Testis (tissue), 2 donors: ENCODE measurements at regions not wholly inside any gene's neighbourhood (a gene's known extent, or its start where the extent isn't known, plus 50 kb on each side); places are given as distances from the start of the nearest gene placed in this dataset.

Experiments used
- DNase-seq: peaks from one replicate; pipeline ENCODE4 v3.0.0-alpha.2; 2019
- H3K27ac ChIP-seq, 2 donors: fragments of 200-600 bp; sonication (generic); one replicate each; pipeline ENCODE4 v1.5.1; 2019
- H3K27me3 ChIP-seq: fragments of 200-600 bp; sonication (generic); one replicate; pipeline ENCODE4 v1.5.1; 2019
- H3K36me3 ChIP-seq: fragments of 200-600 bp; sonication (generic); one replicate; pipeline ENCODE4 v1.5.1; 2017; ENCODE audit warnings: low read depth; ENCODE audit errors: missing control alignments
- H3K4me1 ChIP-seq: fragments of 200-600 bp; sonication (generic); one replicate; pipeline ENCODE4 v1.5.1; 2019
- H3K4me3 ChIP-seq, 2 donors: fragments of 200-600 bp; sonication (generic); one replicate each; pipeline ENCODE4 v1.5.1; 2017 to 2019
- H3K9me3 ChIP-seq: fragments of 200-600 bp; sonication (generic); one replicate; pipeline ENCODE4 v1.5.1; 2017
- POLR2A ChIP-seq: fragments of 450-650 bp; IDR thresholded peaks from one replicate; pipeline ENCODE4 v1.6.1; 2017; ENCODE audit warnings: antibody characterized with exemption, mild to moderate bottlenecking, moderate library complexity
- WGBS, 2 donors: methylation state at CpG; one replicate each; pipeline ENCODE4 v1.1.5; 2018; 5-methylcytosine and 5-hydroxymethylcytosine counted together
- intact Hi-C: fragments of 100-400 bp; cut with DNase I; formaldehyde crosslinking; loops from one replicate; pipeline ENCODE4 v1.15.1; 2023; ENCODE audit warnings: low total_unique reads
- TF ChIP-seq, protein P1 (sequence below), 3 experiments: fragments of 450-650 bp in 2 of 3; fragments of 200-600 bp in 1 of 3; sonication (generic) in 1 of 3; IDR thresholded peaks; one replicate each; pipeline ENCODE4 v1.5.1; 2016 to 2019; ENCODE audit warnings: antibody characterized with exemption in 3 of 3, mild to moderate bottlenecking in 2 of 3, moderate library complexity in 1 of 3

DNA sequence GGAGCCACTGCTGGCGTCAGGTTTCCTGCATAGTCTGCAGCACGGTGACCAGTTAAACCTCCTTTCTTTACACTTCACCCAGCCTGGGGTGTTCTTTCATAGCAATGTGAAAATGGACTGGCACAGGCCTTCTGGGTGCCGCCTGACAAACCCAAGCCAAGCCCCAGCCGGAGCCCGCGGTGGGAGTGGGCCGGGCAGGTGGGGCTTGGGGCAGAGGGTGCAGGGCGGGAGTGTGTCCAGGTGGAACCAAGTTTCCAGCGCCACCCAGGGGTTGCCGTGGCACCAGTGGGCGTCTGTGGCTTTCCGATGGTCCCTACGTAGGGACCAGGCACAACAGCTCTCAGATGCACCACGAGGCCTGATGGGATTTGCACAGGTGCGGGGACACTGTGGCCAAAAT lies 75.8 kb downstream of the RTP5 start:
- H3K27me3 ChIP-seq: no peaks in the 10 kb centered on the region
- H3K4me1 ChIP-seq: peaks cover 8% of the 10 kb centered on the region
- H3K27ac ChIP-seq: no peak overlapping the region
- TF ChIP-seq, protein P1, sequence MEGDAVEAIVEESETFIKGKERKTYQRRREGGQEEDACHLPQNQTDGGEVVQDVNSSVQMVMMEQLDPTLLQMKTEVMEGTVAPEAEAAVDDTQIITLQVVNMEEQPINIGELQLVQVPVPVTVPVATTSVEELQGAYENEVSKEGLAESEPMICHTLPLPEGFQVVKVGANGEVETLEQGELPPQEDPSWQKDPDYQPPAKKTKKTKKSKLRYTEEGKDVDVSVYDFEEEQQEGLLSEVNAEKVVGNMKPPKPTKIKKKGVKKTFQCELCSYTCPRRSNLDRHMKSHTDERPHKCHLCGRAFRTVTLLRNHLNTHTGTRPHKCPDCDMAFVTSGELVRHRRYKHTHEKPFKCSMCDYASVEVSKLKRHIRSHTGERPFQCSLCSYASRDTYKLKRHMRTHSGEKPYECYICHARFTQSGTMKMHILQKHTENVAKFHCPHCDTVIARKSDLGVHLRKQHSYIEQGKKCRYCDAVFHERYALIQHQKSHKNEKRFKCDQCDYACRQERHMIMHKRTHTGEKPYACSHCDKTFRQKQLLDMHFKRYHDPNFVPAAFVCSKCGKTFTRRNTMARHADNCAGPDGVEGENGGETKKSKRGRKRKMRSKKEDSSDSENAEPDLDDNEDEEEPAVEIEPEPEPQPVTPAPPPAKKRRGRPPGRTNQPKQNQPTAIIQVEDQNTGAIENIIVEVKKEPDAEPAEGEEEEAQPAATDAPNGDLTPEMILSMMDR (IDR thresholded peaks at IDR 0.05): no peak
- TF ChIP-seq POLR2A: no peak
- no peak for DNase-seq
- no peaks in the 10 kb centered on the region for H3K9me3 ChIP-seq
- 87 to 92% methylated on average over 13 to 15 of the region's 15 CpGs for WGBS, 2 donors
- intact Hi-C loops: no loop called here
- H3K4me3 ChIP-seq: no peak overlapping the region
- H3K36me3 ChIP-seq: no peaks in the 10 kb centered on the region

DNA sequence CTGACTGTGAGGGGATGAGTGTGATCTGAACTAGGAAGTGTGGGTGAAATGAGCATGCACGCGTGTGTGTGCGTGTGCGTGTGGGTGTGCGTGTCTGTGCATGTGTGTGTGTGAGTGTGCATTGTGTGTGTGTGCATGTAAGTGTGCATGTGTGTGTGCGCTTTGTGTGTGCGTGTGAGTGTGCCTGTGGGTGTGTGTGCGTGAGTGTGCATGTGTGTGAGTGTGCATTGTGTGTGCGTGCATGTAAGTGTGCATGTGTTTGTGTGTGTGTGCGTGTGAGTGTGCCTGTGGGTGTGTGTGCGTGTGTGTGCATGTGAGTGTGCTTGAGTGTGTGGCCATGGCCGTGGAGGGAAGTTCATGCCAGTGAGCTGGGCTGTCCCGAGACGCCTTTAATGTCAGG lies 76.3 kb downstream of the RTP5 start:
- no peak for TF ChIP-seq POLR2A
- TF ChIP-seq, protein P1 (IDR thresholded peaks at IDR 0.05): no peak
- no peak for DNase-seq
- intact Hi-C loops: no loop called here
- peaks cover 8% of the 10 kb centered on the region for H3K4me1 ChIP-seq
- H3K36me3 ChIP-seq: no peaks in the 10 kb centered on the region
- H3K9me3 ChIP-seq: no peaks in the 10 kb centered on the region
- no peaks in the 10 kb centered on the region for H3K27me3 ChIP-seq
- H3K27ac ChIP-seq: no peak overlapping the region
- no peak overlapping the region for H3K4me3 ChIP-seq
- WGBS, 2 donors: 63 to 68% methylated on average over 14 of the region's 14 CpGs

DNA sequence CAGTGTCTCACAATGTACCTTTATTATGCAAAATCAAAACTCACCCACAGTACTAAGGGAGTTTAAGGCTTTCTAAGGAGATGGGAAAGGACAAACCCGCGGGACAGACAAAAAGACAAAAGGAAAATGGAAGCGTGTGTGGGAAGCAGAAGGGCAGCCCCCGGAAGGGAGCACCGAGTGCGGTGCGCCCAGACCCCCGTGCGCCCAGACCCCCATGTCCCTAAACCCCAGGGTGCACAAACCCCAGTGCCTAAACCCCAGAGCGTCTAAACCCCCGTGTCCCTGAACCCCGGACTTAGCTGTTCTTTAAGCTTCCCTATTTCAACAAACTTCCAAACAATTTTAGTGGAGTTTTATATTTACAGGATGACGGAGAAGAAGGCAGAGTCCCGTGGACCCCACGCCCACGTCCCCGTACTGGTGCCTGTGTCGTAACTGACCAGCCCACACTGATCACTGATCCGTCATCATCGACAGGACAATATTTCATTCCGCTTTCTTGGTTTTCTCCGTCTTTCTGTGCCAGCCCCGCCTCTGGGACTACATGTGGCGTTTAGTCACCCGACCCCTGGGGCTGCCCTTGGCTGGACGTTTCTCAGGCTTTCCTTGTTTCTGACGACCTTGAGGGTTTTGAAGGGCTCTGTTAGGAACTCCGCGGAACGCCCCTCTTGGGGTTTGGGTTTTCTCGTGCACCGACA lies 76.9 kb downstream of the RTP5 start:
- no peaks in the 10 kb centered on the region for H3K36me3 ChIP-seq
- H3K27me3 ChIP-seq: no peaks in the 10 kb centered on the region
- DNase-seq: no peak
- peak overlapping the region in 1 of 2 donors; percentile 18 for H3K4me3 ChIP-seq
- TF ChIP-seq, protein P1 (IDR thresholded peaks at IDR 0.05): no peak
- no peak for TF ChIP-seq POLR2A
- intact Hi-C loops: no loop called here
- H3K27ac ChIP-seq: no peak overlapping the region
- no peaks in the 10 kb centered on the region for H3K9me3 ChIP-seq
- peaks cover 12% of the 10 kb centered on the region for H3K4me1 ChIP-seq
- 69 to 71% methylated on average over 32 of the region's 32 CpGs for WGBS, 2 donors

- no peaks in the 10 kb centered on the region for H3K36me3 ChIP-seq
- H3K4me3 ChIP-seq: peak overlapping the region in 1 of 2 donors; percentile 18
- H3K9me3 ChIP-seq: no peaks in the 10 kb centered on the region
- intact Hi-C loops: no loop called here
- DNase-seq: no peak
- no peaks in the 10 kb centered on the region for H3K27me3 ChIP-seq
- H3K4me1 ChIP-seq: peaks cover 8% of the 10 kb centered on the region
- 69 to 76% methylated on average over 21 to 28 of the region's 28 CpGs for WGBS, 2 donors
- H3K27ac ChIP-seq: no peak overlapping the region
- no peak for TF ChIP-seq POLR2A
- TF ChIP-seq, protein P1 (IDR thresholded peaks at IDR 0.05): no peak
These were observed 77.4 kb downstream of the RTP5 start for GRCh38 chr2:241947004-241947350.

DNA sequence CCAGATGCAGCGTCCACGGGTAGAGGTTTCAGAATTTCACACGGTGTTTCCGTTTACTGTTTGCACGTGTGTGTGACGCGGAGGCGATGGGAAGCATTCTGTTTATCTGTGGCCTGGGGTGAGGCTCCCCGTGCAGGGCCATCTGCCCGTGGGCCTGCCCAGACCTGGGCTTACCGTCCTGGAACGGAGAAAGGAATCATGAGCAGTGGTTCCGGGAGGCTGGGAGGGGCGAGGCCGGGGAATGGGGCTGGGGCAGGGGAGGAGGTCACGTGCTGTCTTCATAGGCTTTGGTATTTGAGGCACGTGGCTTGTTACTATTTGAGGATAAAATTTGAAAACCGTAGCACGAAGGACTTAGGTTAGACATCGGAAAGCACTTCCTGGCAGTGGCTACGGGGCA lies 77.9 kb downstream of the RTP5 start:
- Histone ChIP-seq H3K27ac (no peak overlapping the region), H3K4me1 (peaks cover 4% of the 10 kb centered on the region), H3K27me3 (no peaks in the 10 kb centered on the region), H3K4me3 (peak overlapping the region in 1 of 2 donors; percentile 18), H3K36me3 (no peaks in the 10 kb centered on the region), H3K9me3 (no peaks in the 10 kb centered on the region)
- no peak for DNase-seq
- TF ChIP-seq, protein P1 (IDR thresholded peaks at IDR 0.05): no peak
- no peak for TF ChIP-seq POLR2A
- intact Hi-C loops: no loop called here
- 77 to 84% methylated on average over 15 to 21 of the region's 21 CpGs for WGBS, 2 donors
